HG03097 (cell line): ENCODE measurements at regions not wholly inside any gene's neighbourhood (a gene's known extent, or its start where the extent isn't known, plus 50 kb on each side); places are given as distances from the start of the nearest gene placed in this dataset.
"Not testable (repeated sequence)": the region's sequence is repeated elsewhere in the genome, so short reads cannot be mapped to it uniquely, and the experiment has no call there.

Source experiments
- ATAC-seq: cut with Tn5 transposase; IDR thresholded peaks from one replicate; pipeline ENCODE4 v1.9.1; 2021; ENCODE audit not compliant: unreplicated experiment, low FRiP score

GRCh38 chr7:16933296-16934279 is 51.8 kb upstream of the AGR3 start:
- no peak for ATAC-seq

GRCh38 chr7:16934722-16935340 is 53.0 kb upstream of the AGR3 start:
- ATAC-seq = no peak

- ATAC-seq = no peak
Observed at GRCh38 chr7:16935341-16935735, 53.6 kb upstream of the AGR3 start.

GRCh38 chr7:16936626-16937422 is 55.0 kb upstream of the AGR3 start:
- no peak for ATAC-seq

- ATAC-seq = no peak
Observed at GRCh38 chr7:16939161-16939560, 57.4 kb upstream of the AGR3 start.

- no peak for ATAC-seq
Observed at GRCh38 chr7:16940776-16941175, 59.0 kb upstream of the AGR3 start.

- no peak for ATAC-seq
Observed at GRCh38 chr7:16942929-16943509, 61.2 kb upstream of the AGR3 start.

- no peak for ATAC-seq
Observed at GRCh38 chr7:16944936-16945335, 63.2 kb upstream of the AGR3 start.

- ATAC-seq = no peak
Observed at GRCh38 chr7:16945372-16945771, 63.6 kb upstream of the AGR3 start.

- not testable (repeated sequence) for ATAC-seq
Observed at GRCh38 chr7:16948110-16948509, 66.3 kb upstream of the AGR3 start.

- ATAC-seq = no peak
Observed at GRCh38 chr7:16951483-16952080, 69.8 kb upstream of the AGR3 start.

- ATAC-seq = no peak
Observed at GRCh38 chr7:16954321-16954720, 72.5 kb upstream of the AGR3 start.

GRCh38 chr7:16958724-16959123 is 76.9 kb upstream of the AGR3 start:
- ATAC-seq = no peak

- no peak for ATAC-seq
Observed at GRCh38 chr7:16960337-16960965, 78.7 kb upstream of the AGR3 start.

- no peak for ATAC-seq
Observed at GRCh38 chr7:16961641-16962040, 79.9 kb upstream of the AGR3 start.

- ATAC-seq = no peak
Observed at GRCh38 chr7:16963044-16963443, 81.3 kb upstream of the AGR3 start.

GRCh38 chr7:16965697-16966096 is 83.9 kb upstream of the AGR3 start:
- ATAC-seq = not testable (repeated sequence)

GRCh38 chr7:16967300-16967811 is 85.6 kb upstream of the AGR3 start:
- ATAC-seq = no peak

GRCh38 chr7:16970732-16971482 is 89.1 kb upstream of the AGR3 start:
- ATAC-seq = no peak
